Daoy (cell line): ENCODE measurements at regions not wholly inside any gene's neighbourhood (a gene's known extent, or its start where the extent isn't known, plus 50 kb on each side); places are given as distances from the start of the nearest gene placed in this dataset.
"Not testable (repeated sequence)": the region's sequence is repeated elsewhere in the genome, so short reads cannot be mapped to it uniquely, and the experiment has no call there.

Experiments
- DNase-seq: peaks from one replicate; pipeline ENCODE4 v3.0.0-alpha.2; 2015; ENCODE audit warnings: low read depth

GRCh38 chr3:105093371-105094252 is 273.1 kb upstream of the ALCAM start:
- no peak for DNase-seq

- no peak for DNase-seq
Observed at GRCh38 chr3:105094588-105094987, 272.1 kb upstream of the ALCAM start.

GRCh38 chr3:105096071-105096470 is 270.6 kb upstream of the ALCAM start:
- no peak for DNase-seq

- DNase-seq = no peak
Observed at GRCh38 chr3:105101603-105102002, 265.1 kb upstream of the ALCAM start.

GRCh38 chr3:105103139-105103538 is 263.6 kb upstream of the ALCAM start:
- DNase-seq = no peak

GRCh38 chr3:105108823-105109222 is 257.9 kb upstream of the ALCAM start:
- no peak for DNase-seq

- no peak for DNase-seq
Observed at GRCh38 chr3:105118905-105119304, 247.8 kb upstream of the ALCAM start.

- no peak for DNase-seq
Observed at GRCh38 chr3:105119801-105120340, 246.8 kb upstream of the ALCAM start.

- no peak for DNase-seq
Observed at GRCh38 chr3:105130911-105131310, 235.8 kb upstream of the ALCAM start.

- DNase-seq = no peak
Observed at GRCh38 chr3:105137911-105138310, 228.8 kb upstream of the ALCAM start.

- no peak for DNase-seq
Observed at GRCh38 chr3:105139881-105140560, 226.7 kb upstream of the ALCAM start.

- no peak for DNase-seq
Observed at GRCh38 chr3:105140899-105141367, 225.8 kb upstream of the ALCAM start.

GRCh38 chr3:105144837-105145236 is 221.9 kb upstream of the ALCAM start:
- no peak for DNase-seq

GRCh38 chr3:105145511-105145910 is 221.2 kb upstream of the ALCAM start:
- DNase-seq = no peak

- DNase-seq = not testable (repeated sequence)
Observed at GRCh38 chr3:105149197-105149596, 217.5 kb upstream of the ALCAM start.

- DNase-seq = no peak
Observed at GRCh38 chr3:105152987-105153386, 213.7 kb upstream of the ALCAM start.

- no peak for DNase-seq
Observed at GRCh38 chr3:105154692-105155091, 212.0 kb upstream of the ALCAM start.

- DNase-seq = no peak
Observed at GRCh38 chr3:105157067-105157765, 209.5 kb upstream of the ALCAM start.

- DNase-seq = no peak
Observed at GRCh38 chr3:105157766-105158085, 209.0 kb upstream of the ALCAM start.

GRCh38 chr3:105158286-105158685 is 208.4 kb upstream of the ALCAM start:
- no peak for DNase-seq

- no peak for DNase-seq
Observed at GRCh38 chr3:105162448-105162847, 204.3 kb upstream of the ALCAM start.

GRCh38 chr3:105166893-105167292 is 199.8 kb upstream of the ALCAM start:
- no peak for DNase-seq
